ENCODE measurements at regions not wholly inside any gene's neighbourhood (a gene's known extent, or its start where the extent isn't known, plus 50 kb on each side); places are given as distances from the start of the nearest gene placed in this dataset.

- TF ChIP-seq CTCF (IDR thresholded peaks at IDR 0.05) = no peak
- TF ChIP-seq POLR2A (IDR thresholded peaks at IDR 0.05) = no peak
These were observed 174.8 kb downstream of the ZNF248 start for GRCh38 chr10:37682617-37683016.
